ENCODE measurements at regions not wholly inside any gene's neighbourhood (a gene's known extent, or its start where the extent isn't known, plus 50 kb on each side); places are given as distances from the start of the nearest gene placed in this dataset.

DNA sequence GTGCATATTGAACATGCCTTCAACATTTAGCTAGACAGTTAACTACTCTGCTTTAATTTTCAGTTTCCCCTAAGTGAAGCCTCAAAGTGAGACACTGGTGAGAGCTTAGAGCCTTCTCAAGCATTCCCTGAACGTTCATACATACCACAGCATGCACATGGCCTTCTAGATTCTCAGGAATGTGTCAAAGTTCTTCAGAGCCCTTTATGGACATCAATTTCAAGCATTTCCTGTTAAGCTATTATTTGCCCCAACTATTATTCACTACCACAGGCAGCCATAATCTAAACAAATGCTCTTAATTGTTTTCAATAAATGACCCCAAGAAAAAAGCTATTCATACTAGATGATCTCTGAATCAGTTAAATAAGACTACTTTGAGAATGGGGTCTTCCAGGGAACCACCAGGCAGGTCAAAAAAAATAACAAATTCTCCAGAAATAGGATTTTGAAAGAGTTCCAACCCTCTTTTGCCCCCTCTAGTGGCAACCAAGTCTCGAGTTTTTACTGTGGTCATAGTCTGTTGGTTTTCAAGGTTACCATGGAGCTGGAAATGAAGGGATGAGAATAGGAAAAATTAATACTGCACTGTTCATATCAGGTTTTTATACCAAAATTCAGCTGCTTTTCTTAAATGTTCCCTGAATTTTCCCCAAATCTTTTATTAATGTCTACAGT lies 235.4 kb downstream of the RAB28 start:
- CTCF ChIA-PET, result no interaction called here
- no peak overlapping the region for H3K27ac ChIP-seq (ENCODE audit: low read depth in 1 of 2, low read length in 2 of 2)
- no peak overlapping the region for H3K4me3 ChIP-seq (ENCODE audit: low read length)
- Mint-ChIP-seq H3K4me3 (no peak overlapping the region), H3K27ac (no peak overlapping the region), H3K36me3 (ENCODE audit: low read depth) (peaks cover 33% of the 10 kb centered on the region), H3K27me3 (no peaks in the 10 kb centered on the region), H3K9me3 (peaks cover 22% of the 10 kb centered on the region), H3K4me1 (ENCODE audit: low read depth) (no peaks in the 10 kb centered on the region)
- ATAC-seq (ENCODE audit: poor library complexity) (no peak), DNase-seq (no peak)
- intact Hi-C loops (cut with DNase I, micrococcal nuclease), result no loop called here
- H3K4me1 ChIP-seq (ENCODE audit: insufficient read depth, low read length), result no peaks in the 10 kb centered on the region
- POLR2A ChIA-PET, result no interaction called here
- TF ChIP-seq, protein P1, sequence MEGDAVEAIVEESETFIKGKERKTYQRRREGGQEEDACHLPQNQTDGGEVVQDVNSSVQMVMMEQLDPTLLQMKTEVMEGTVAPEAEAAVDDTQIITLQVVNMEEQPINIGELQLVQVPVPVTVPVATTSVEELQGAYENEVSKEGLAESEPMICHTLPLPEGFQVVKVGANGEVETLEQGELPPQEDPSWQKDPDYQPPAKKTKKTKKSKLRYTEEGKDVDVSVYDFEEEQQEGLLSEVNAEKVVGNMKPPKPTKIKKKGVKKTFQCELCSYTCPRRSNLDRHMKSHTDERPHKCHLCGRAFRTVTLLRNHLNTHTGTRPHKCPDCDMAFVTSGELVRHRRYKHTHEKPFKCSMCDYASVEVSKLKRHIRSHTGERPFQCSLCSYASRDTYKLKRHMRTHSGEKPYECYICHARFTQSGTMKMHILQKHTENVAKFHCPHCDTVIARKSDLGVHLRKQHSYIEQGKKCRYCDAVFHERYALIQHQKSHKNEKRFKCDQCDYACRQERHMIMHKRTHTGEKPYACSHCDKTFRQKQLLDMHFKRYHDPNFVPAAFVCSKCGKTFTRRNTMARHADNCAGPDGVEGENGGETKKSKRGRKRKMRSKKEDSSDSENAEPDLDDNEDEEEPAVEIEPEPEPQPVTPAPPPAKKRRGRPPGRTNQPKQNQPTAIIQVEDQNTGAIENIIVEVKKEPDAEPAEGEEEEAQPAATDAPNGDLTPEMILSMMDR (IDR thresholded peaks at IDR 0.05), result no peak
- H3K9me3 ChIP-seq (ENCODE audit: control insufficient read depth in 1 of 2, insufficient read depth in 1 of 2, low read length in 2 of 2), result peaks cover 11 to 17% of the 10 kb centered on the region in 2 experiments
- H3K36me3 ChIP-seq (ENCODE audit: insufficient read depth, low read length), result no peaks in the 10 kb centered on the region
- H3K27me3 ChIP-seq (ENCODE audit: control insufficient read depth in 1 of 2, insufficient read depth in 2 of 2, low read length in 2 of 2), result no peaks in the 10 kb centered on the region

GRCh38 chr4:13246107-13246506 lies 238.0 kb downstream of the RAB28 start:
- DNase-seq (no peak), ATAC-seq (ENCODE audit: poor library complexity) (no peak)
- Histone ChIP-seq H3K4me1 (ENCODE audit: insufficient read depth, low read length) (no peaks in the 10 kb centered on the region), H3K27ac (ENCODE audit: low read depth in 1 of 2, low read length in 2 of 2) (no peak overlapping the region), H3K9me3 (ENCODE audit: control insufficient read depth in 1 of 2, insufficient read depth in 1 of 2, low read length in 2 of 2) (peaks cover 11 to 17% of the 10 kb centered on the region in 2 experiments), H3K36me3 (ENCODE audit: insufficient read depth, low read length) (no peaks in the 10 kb centered on the region), H3K4me3 (ENCODE audit: low read length) (no peak overlapping the region), H3K27me3 (ENCODE audit: control insufficient read depth in 1 of 2, insufficient read depth in 2 of 2, low read length in 2 of 2) (no peaks in the 10 kb centered on the region)
- no peaks in the 10 kb centered on the region for H3K4me1 Mint-ChIP-seq (ENCODE audit: low read depth)
- TF ChIP-seq, protein P1 (IDR thresholded peaks at IDR 0.05), result no peak
- H3K27me3 Mint-ChIP-seq, result no peaks in the 10 kb centered on the region
- ChIA-PET POLR2A (no interaction called here), CTCF (no interaction called here)
- H3K27ac Mint-ChIP-seq, result no peak overlapping the region
- intact Hi-C loops (cut with DNase I, micrococcal nuclease), result no loop called here
- H3K4me3 Mint-ChIP-seq, result no peak overlapping the region
- peaks cover 28% of the 10 kb centered on the region for H3K36me3 Mint-ChIP-seq (ENCODE audit: low read depth)
- peaks cover 20% of the 10 kb centered on the region for H3K9me3 Mint-ChIP-seq

DNA sequence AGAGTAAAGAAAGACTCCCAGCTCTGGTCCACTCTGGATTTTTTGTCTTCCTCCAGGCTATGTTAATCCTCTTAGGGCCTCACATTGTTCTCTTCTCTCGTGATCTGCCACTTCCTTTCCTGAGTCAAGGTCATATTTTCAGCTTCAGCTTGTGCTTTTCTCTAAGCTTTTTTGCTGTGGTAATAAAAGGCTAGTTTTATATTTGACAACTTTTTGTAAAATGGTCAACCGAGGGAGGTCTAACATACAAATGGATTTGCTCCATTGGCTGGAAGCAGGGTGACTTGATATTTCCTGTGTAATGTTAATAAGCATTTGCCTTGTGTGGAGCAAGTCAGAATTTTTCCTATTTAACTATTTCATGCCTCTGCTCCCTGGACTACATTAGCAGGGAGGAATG lies 239.7 kb downstream of the RAB28 start:
- H3K9me3 ChIP-seq (ENCODE audit: control insufficient read depth in 1 of 2, insufficient read depth in 1 of 2, low read length in 2 of 2), result peaks cover 11 to 14% of the 10 kb centered on the region in 2 experiments
- no peak overlapping the region for H3K4me3 ChIP-seq (ENCODE audit: low read length)
- Mint-ChIP-seq H3K36me3 (ENCODE audit: low read depth) (peaks cover 17% of the 10 kb centered on the region), H3K27ac (no peak overlapping the region), H3K27me3 (no peaks in the 10 kb centered on the region), H3K9me3 (peaks cover 13% of the 10 kb centered on the region), H3K4me3 (no peak overlapping the region), H3K4me1 (ENCODE audit: low read depth) (no peaks in the 10 kb centered on the region)
- H3K36me3 ChIP-seq (ENCODE audit: insufficient read depth, low read length), result no peaks in the 10 kb centered on the region
- ChIA-PET CTCF (no interaction called here), POLR2A (no interaction called here)
- TF ChIP-seq, protein P1 (IDR thresholded peaks at IDR 0.05), result no peak
- no peak for DNase-seq
- H3K27me3 ChIP-seq (ENCODE audit: control insufficient read depth in 1 of 2, insufficient read depth in 2 of 2, low read length in 2 of 2), result no peaks in the 10 kb centered on the region
- H3K27ac ChIP-seq (ENCODE audit: low read depth in 1 of 2, low read length in 2 of 2), result no peak overlapping the region
- no peak for ATAC-seq (ENCODE audit: poor library complexity)
- no peaks in the 10 kb centered on the region for H3K4me1 ChIP-seq (ENCODE audit: insufficient read depth, low read length)
- intact Hi-C loops (cut with DNase I, micrococcal nuclease), result no loop called here
